Mesothelial cell of epicardium (in vitro differentiated cells): ENCODE measurements at regions not wholly inside any gene's neighbourhood (a gene's known extent, or its start where the extent isn't known, plus 50 kb on each side); places are given as distances from the start of the nearest gene placed in this dataset.

Source experiments
- DNase-seq, 2 experiments: peaks; one replicate each; pipeline ENCODE4 v3.0.0; 2021; ENCODE audit warnings: low spot score in 2 of 2; ENCODE audit not compliant: unreplicated experiment in 2 of 2
- H3K27ac Mint-ChIP-seq: 2 replicates; pipeline ENCODE4 v1.8.0; 2021; ENCODE audit warnings: mixed read lengths
- H3K27me3 Mint-ChIP-seq: 2 replicates; pipeline ENCODE4 v1.8.0; 2021; ENCODE audit warnings: low read depth, mixed read lengths
- H3K36me3 Mint-ChIP-seq: 2 replicates; pipeline ENCODE4 v1.8.0; 2021; ENCODE audit warnings: mixed read lengths
- H3K4me1 Mint-ChIP-seq: 2 replicates; pipeline ENCODE4 v1.8.0; 2021; ENCODE audit warnings: mixed read lengths
- H3K4me3 Mint-ChIP-seq: 2 replicates; pipeline ENCODE4 v1.8.0; 2021; ENCODE audit warnings: mild to moderate bottlenecking, moderate library complexity, mixed read lengths
- H3K9me3 Mint-ChIP-seq: 2 replicates; pipeline ENCODE4 v1.8.0; 2021; ENCODE audit warnings: mixed read lengths
- CTCF ChIP-seq: fragments of 200-600 bp; sonication (generic); IDR thresholded peaks from one replicate; pipeline ENCODE4 v1.5.0; 2021; ENCODE audit warnings: antibody characterized with exemption; ENCODE audit not compliant: unreplicated experiment

DNA sequence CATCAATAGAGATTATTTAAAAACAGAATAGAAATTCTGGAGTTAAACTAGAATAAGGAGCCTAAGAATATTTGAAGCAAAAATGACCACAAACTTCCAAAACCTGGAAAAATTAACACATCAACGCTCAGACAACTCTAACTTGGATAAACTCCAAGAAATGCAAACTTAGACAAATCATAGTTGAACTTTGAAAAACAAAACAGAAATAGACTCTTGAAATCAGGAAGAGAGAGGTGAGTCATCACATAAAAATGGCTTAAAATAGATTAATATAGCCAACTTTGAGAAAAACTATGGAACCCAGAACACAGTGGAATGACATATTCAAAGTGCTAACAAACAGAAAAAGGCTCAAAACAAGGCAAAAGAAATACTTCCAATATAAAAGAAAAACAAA lies 974.2 kb downstream of the JRKL start:
- H3K4me1 Mint-ChIP-seq: peaks cover 11% of the 10 kb centered on the region
- no peaks in the 10 kb centered on the region for H3K27me3 Mint-ChIP-seq
- H3K27ac Mint-ChIP-seq: peak overlapping the region; percentile 36
- TF ChIP-seq CTCF: no peak
- H3K4me3 Mint-ChIP-seq: no peak overlapping the region
- peaks cover 20% of the 10 kb centered on the region for H3K36me3 Mint-ChIP-seq
- no peak for DNase-seq
- H3K9me3 Mint-ChIP-seq: peaks cover 38% of the 10 kb centered on the region

GRCh38 chr11:97367406-97368083 lies 977.7 kb downstream of the JRKL start:
- H3K27me3 Mint-ChIP-seq: no peaks in the 10 kb centered on the region
- DNase-seq: no peak
- H3K36me3 Mint-ChIP-seq: peaks cover 27% of the 10 kb centered on the region
- H3K9me3 Mint-ChIP-seq: peaks cover 66% of the 10 kb centered on the region
- peaks cover 5% of the 10 kb centered on the region for H3K4me1 Mint-ChIP-seq
- TF ChIP-seq CTCF: no peak
- H3K27ac Mint-ChIP-seq: no peak overlapping the region
- H3K4me3 Mint-ChIP-seq: no peak overlapping the region

DNA sequence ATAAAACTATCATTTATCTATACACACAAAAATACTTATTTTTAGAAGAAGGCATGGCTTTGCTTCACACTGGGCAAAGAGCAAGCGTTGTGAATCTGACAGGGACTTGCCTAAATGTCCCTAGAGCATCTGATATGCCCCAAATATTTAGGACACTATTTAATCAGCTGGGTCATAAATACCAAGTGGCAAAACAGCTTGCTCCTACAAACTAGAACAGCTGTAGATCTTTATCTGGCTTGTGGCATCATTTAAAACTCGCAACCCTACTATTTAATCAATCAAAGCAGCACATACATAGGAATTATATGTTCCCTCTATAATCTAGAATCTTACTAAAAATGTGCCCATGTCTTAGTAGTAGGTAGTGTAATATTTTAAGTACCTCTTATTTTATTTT lies 999.5 kb downstream of the JRKL start:
- no peaks in the 10 kb centered on the region for H3K36me3 Mint-ChIP-seq
- no peak overlapping the region for H3K4me3 Mint-ChIP-seq
- no peak overlapping the region for H3K27ac Mint-ChIP-seq
- no peak for DNase-seq
- peaks cover 19% of the 10 kb centered on the region for H3K9me3 Mint-ChIP-seq
- no peaks in the 10 kb centered on the region for H3K27me3 Mint-ChIP-seq
- no peak for TF ChIP-seq CTCF
- H3K4me1 Mint-ChIP-seq: no peaks in the 10 kb centered on the region

- Mint-ChIP-seq H3K9me3 (peaks cover 14% of the 10 kb centered on the region), H3K4me1 (no peaks in the 10 kb centered on the region), H3K27me3 (no peaks in the 10 kb centered on the region), H3K27ac (no peak overlapping the region), H3K36me3 (no peaks in the 10 kb centered on the region), H3K4me3 (no peak overlapping the region)
- no peak for DNase-seq
- no peak for TF ChIP-seq CTCF
These were observed 1008.4 kb downstream of the JRKL start for GRCh38 chr11:97398246-97398645.

DNA sequence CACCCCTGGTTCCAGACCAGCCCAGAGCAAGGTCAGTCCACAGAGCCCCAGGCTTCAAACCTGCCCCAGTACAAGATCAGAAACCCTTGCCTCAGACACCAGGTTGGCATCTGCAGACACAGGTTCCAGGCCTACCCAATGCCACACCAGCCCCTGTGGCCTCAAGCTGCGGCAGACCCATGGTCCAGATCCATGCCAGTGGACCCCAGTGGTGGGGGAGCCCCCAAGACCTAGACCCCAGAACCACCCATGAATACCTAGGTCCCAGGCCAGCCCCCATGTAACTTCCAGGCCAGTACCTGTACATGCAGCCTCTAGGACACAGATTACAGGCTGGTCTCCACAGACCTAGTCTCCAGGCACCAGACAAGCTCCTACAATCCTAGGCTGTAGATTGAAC lies 1019.3 kb downstream of the JRKL start:
- Mint-ChIP-seq H3K4me3 (no peak overlapping the region), H3K4me1 (peaks cover 6% of the 10 kb centered on the region), H3K36me3 (no peaks in the 10 kb centered on the region), H3K9me3 (peaks cover 35% of the 10 kb centered on the region), H3K27ac (no peak overlapping the region), H3K27me3 (no peaks in the 10 kb centered on the region)
- no peak for DNase-seq
- no peak for TF ChIP-seq CTCF

DNA sequence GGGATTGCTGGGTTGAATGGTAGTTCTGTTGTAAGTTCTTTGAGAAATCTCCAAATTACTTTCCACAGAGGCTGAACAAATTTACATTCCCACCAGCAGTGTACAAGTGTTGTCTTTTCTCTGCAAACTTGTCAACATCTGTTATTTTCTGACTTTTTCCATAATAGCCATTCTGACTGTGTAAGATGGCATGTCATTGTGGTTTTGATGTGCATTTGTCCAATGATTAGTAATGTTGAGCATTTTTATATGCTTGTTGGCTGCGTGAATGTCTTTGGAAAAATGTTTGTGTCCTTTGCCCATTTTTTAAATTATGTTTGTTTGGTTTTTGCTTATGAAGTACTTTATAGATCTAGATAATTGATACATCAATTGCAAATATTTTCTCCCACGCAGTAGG lies 1025.0 kb downstream of the JRKL start:
- Mint-ChIP-seq H3K4me1 (no peaks in the 10 kb centered on the region), H3K9me3 (peaks cover 44% of the 10 kb centered on the region), H3K27ac (no peak overlapping the region), H3K27me3 (no peaks in the 10 kb centered on the region), H3K36me3 (no peaks in the 10 kb centered on the region), H3K4me3 (no peak overlapping the region)
- no peak for DNase-seq
- no peak for TF ChIP-seq CTCF
